Breast epithelium (tissue), 4 donors: ENCODE measurements at regions not wholly inside any gene's neighbourhood (a gene's known extent, or its start where the extent isn't known, plus 50 kb on each side); places are given as distances from the start of the nearest gene placed in this dataset.

Experiments
- DNase-seq, 2 donors: peaks; one replicate each; pipeline ENCODE4 v3.0.0-alpha.2; 2019; ENCODE audit warnings: low spot score in 2 of 2
- H3K27ac ChIP-seq, 2 donors: fragments of 200-600 bp; sonication (generic) in 1 of 2; one replicate each; pipeline ENCODE4 v1.5.1; 2016 to 2019; ENCODE audit warnings: mild to moderate bottlenecking in 1 of 2
- H3K27me3 ChIP-seq, 2 donors: fragments of 200-600 bp; sonication (generic) in 1 of 2; one replicate each; pipeline versions ENCODE4 v1.5.1 to v1.6.0; 2017 to 2019; ENCODE audit warnings: control low read depth in 1 of 2, mild to moderate bottlenecking in 1 of 2
- H3K36me3 ChIP-seq: fragments of 200-600 bp; one replicate; pipeline ENCODE4 v1.5.1; 2019
- H3K4me1 ChIP-seq, 2 donors: fragments of 200-600 bp; sonication (generic); one replicate each; pipeline ENCODE4 v1.5.1; 2016 to 2019; ENCODE audit warnings: control low read depth in 1 of 2
- H3K4me3 ChIP-seq, 3 donors: fragments of 200-600 bp; sonication (generic); 1 replicate in 2 of 3; 2 replicates in 1 of 3; pipeline ENCODE4 v1.5.1; 2016 to 2019; ENCODE audit warnings: mild to moderate bottlenecking in 3 of 3, moderate library complexity in 2 of 3
- H3K9me3 ChIP-seq, 2 donors: fragments of 200-600 bp; sonication (generic) in 1 of 2; one replicate each; pipeline ENCODE4 v1.5.1; 2016 to 2019; ENCODE audit warnings: control low read depth in 1 of 2
- POLR2A ChIP-seq: fragments of 450-650 bp; IDR thresholded peaks from one replicate; pipeline ENCODE4 v1.6.1; 2016; ENCODE audit warnings: antibody characterized with exemption, mild to moderate bottlenecking, moderate library complexity
- POLR2AphosphoS5 ChIP-seq, 3 donors: sonication (generic); formaldehyde crosslinking; IDR thresholded peaks; one replicate each; pipeline ENCODE4 v1.6.1; 2017; ENCODE audit warnings: antibody characterized with exemption in 3 of 3
- intact Hi-C: fragments of 100-400 bp; cut with DNase I; formaldehyde crosslinking; loops from one replicate; pipeline ENCODE4 v1.15.1; 2023; ENCODE audit warnings: low total_unique reads
- TF ChIP-seq, protein P1 (sequence below), 3 donors: fragments of 450-650 bp; IDR thresholded peaks; one replicate each; pipeline ENCODE4 v1.5.1; 2016 to 2017; ENCODE audit warnings: antibody characterized with exemption in 3 of 3, mild to moderate bottlenecking in 3 of 3, moderate library complexity in 3 of 3

- intact Hi-C loops = no loop called here
- TF ChIP-seq POLR2AphosphoS5 (IDR thresholded peaks at IDR 0.05) (no peak), POLR2A (no peak)
- TF ChIP-seq, protein P1, sequence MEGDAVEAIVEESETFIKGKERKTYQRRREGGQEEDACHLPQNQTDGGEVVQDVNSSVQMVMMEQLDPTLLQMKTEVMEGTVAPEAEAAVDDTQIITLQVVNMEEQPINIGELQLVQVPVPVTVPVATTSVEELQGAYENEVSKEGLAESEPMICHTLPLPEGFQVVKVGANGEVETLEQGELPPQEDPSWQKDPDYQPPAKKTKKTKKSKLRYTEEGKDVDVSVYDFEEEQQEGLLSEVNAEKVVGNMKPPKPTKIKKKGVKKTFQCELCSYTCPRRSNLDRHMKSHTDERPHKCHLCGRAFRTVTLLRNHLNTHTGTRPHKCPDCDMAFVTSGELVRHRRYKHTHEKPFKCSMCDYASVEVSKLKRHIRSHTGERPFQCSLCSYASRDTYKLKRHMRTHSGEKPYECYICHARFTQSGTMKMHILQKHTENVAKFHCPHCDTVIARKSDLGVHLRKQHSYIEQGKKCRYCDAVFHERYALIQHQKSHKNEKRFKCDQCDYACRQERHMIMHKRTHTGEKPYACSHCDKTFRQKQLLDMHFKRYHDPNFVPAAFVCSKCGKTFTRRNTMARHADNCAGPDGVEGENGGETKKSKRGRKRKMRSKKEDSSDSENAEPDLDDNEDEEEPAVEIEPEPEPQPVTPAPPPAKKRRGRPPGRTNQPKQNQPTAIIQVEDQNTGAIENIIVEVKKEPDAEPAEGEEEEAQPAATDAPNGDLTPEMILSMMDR (IDR thresholded peaks at IDR 0.05) = no peak
- no peaks in the 10 kb centered on the region for H3K27me3 ChIP-seq
Measured at GRCh38 chr2:209073151-209073550, 350.7 kb upstream of the MAP2 start.

DNA sequence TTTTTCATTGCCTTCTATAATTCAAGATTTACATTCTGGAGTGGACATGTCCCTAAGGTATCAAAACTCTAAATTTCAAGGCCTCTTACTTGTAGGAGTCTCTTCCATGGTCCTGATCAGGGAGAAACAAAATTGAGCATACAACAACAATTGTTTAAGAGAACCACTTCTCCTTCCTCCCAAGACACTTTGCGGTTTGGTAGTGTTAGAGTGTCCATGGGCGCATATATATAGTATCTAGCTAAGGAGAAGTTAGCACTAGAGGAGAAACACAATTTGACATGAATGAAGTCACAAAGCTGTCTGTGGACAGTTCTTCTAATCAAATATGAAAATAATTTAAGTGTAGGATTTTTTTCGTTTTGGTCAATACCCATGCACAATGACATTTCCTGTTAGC lies 349.1 kb upstream of the MAP2 start:
- TF ChIP-seq, protein P1 (IDR thresholded peaks at IDR 0.05) = no peak
- TF ChIP-seq POLR2A = no peak
- no peak for TF ChIP-seq POLR2AphosphoS5 (IDR thresholded peaks at IDR 0.05)
- DNase-seq = no peak
- H3K36me3 ChIP-seq = no peaks in the 10 kb centered on the region
- no peak overlapping the region for H3K4me3 ChIP-seq
- H3K27ac ChIP-seq = no peak overlapping the region
- H3K9me3 ChIP-seq = peaks cover 0 to 6% of the 10 kb centered on the region in 2 donors
- intact Hi-C loops = no loop called here
- no peaks in the 10 kb centered on the region for H3K27me3 ChIP-seq
- no peaks in the 10 kb centered on the region for H3K4me1 ChIP-seq

More at GRCh38 chr2:209073151-209073550, 350.7 kb upstream of the MAP2 start:
- Histone ChIP-seq H3K27ac (no peak overlapping the region), H3K36me3 (no peaks in the 10 kb centered on the region), H3K4me3 (no peak overlapping the region), H3K9me3 (peaks cover 0 to 6% of the 10 kb centered on the region in 2 donors), H3K4me1 (no peaks in the 10 kb centered on the region)
- DNase-seq = no peak

DNA sequence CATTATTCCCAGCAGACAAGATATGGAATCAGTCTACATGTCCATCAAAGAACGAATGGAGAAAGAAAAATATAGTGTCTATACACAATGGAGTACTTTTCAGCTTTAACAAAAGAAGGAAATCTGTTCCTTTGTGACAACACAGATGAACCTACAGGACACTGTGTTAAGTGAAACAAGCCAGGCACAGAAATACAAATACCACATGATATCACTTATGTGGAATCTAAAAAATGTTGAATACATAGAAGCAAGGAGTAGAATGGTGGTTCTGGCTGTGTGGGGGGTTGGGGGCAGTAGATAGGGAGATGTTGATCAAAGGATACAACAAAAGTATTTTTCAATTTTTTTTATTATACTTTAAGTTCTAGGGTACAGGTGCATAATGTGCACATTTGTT lies 347.7 kb upstream of the MAP2 start:
- peaks cover 0 to 6% of the 10 kb centered on the region in 2 donors for H3K9me3 ChIP-seq
- H3K27ac ChIP-seq = no peak overlapping the region
- intact Hi-C loops = no loop called here
- no peaks in the 10 kb centered on the region for H3K4me1 ChIP-seq
- no peak overlapping the region for H3K4me3 ChIP-seq
- H3K36me3 ChIP-seq = no peaks in the 10 kb centered on the region
- no peak for DNase-seq
- TF ChIP-seq POLR2AphosphoS5 (IDR thresholded peaks at IDR 0.05) = no peak
- TF ChIP-seq POLR2A = no peak
- TF ChIP-seq, protein P1 (IDR thresholded peaks at IDR 0.05) = no peak
- no peaks in the 10 kb centered on the region for H3K27me3 ChIP-seq

DNA sequence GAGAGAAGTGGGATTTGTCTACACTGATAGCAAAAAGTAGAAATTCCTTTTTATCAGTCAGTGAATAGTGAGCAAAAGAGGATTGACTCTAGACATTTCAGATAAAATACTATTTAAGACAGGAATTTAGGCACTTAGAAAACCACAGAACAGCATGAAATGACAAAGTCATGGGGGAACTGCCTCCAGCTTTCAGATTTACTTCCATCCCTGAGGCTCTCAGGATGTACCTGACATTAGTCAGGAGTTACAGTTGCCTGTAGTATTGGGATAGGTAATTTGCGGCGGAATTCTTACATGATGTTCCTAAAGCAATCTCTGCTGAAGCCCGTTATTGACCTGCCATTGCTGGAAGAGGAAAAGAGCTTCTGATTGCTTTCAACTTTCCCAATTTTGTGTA lies 337.1 kb upstream of the MAP2 start:
- no peaks in the 10 kb centered on the region for H3K4me1 ChIP-seq
- no peak overlapping the region for H3K4me3 ChIP-seq
- H3K9me3 ChIP-seq = no peaks in the 10 kb centered on the region
- H3K27ac ChIP-seq = no peak overlapping the region
- intact Hi-C loops = no loop called here
- TF ChIP-seq POLR2AphosphoS5 (IDR thresholded peaks at IDR 0.05) = no peak
- TF ChIP-seq, protein P1 (IDR thresholded peaks at IDR 0.05) = no peak
- no peak for TF ChIP-seq POLR2A
- DNase-seq = no peak
- H3K36me3 ChIP-seq = no peaks in the 10 kb centered on the region
- H3K27me3 ChIP-seq = no peaks in the 10 kb centered on the region

DNA sequence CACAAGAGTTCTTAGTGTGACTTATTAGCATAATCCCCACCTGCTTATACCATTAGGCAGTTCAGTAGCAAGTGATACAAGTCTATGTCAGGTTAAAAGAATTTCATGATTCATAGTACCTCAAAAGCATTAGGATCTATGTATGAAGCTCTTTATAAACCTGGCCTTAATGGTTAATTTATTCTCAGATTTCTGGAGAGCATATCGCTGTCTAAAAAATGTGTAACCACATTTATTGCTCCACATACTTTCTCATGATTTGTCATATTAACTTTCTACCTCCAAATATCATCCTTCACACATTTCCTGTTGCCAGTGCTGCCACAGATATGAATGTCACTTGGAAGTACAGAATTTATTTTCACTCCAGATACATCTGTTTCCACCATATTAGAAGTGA lies 332.8 kb upstream of the MAP2 start:
- no peaks in the 10 kb centered on the region for H3K36me3 ChIP-seq
- intact Hi-C loops = no loop called here
- H3K9me3 ChIP-seq = no peaks in the 10 kb centered on the region
- H3K27ac ChIP-seq = no peak overlapping the region
- no peaks in the 10 kb centered on the region for H3K27me3 ChIP-seq
- no peaks in the 10 kb centered on the region for H3K4me1 ChIP-seq
- TF ChIP-seq POLR2AphosphoS5 (IDR thresholded peaks at IDR 0.05) (no peak), POLR2A (no peak)
- TF ChIP-seq, protein P1 (IDR thresholded peaks at IDR 0.05) = no peak
- no peak overlapping the region for H3K4me3 ChIP-seq
- no peak for DNase-seq
